ENCODE measurements at regions not wholly inside any gene's neighbourhood (a gene's known extent, or its start where the extent isn't known, plus 50 kb on each side); places are given as distances from the start of the nearest gene placed in this dataset.

DNA sequence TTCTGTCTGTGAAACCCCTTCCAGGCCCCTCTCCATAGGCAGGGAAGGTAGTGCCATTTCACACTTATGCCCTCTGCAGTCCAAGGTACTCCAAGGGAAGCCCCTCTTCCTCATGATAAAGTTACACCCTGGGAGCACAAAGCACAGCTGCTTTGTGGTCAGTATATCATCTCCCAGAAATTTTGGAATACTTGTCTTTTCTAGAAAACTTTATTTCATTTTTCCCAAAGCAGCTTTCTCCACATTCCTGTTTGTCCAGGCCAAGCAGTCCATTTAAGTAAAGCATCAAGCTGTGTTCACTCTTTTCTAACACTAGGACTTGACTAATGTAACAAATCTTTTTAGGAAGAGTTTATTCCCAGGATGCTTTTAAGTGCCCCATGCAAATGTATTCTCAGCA lies 371.8 kb upstream of the RGMB start:
- Histone ChIP-seq H3K9ac (ENCODE audit: low read length) (no peak overlapping the region), H3K4me1 (ENCODE audit: control insufficient read depth, insufficient read depth, low read length) (no peaks in the 10 kb centered on the region), H3K4me3 (ENCODE audit: low read depth, low read length) (no peak overlapping the region), H3K36me3 (ENCODE audit: control insufficient read depth, insufficient read depth, low read length) (no peaks in the 10 kb centered on the region), H3K27ac (ENCODE audit: low read depth, low read length) (no peak overlapping the region), H3K27me3 (ENCODE audit: control insufficient read depth, insufficient read depth, low read length) (no peaks in the 10 kb centered on the region), H3K9me3 (ENCODE audit: control insufficient read depth, insufficient read depth, low read depth, low read length) (no peaks in the 10 kb centered on the region)

DNA sequence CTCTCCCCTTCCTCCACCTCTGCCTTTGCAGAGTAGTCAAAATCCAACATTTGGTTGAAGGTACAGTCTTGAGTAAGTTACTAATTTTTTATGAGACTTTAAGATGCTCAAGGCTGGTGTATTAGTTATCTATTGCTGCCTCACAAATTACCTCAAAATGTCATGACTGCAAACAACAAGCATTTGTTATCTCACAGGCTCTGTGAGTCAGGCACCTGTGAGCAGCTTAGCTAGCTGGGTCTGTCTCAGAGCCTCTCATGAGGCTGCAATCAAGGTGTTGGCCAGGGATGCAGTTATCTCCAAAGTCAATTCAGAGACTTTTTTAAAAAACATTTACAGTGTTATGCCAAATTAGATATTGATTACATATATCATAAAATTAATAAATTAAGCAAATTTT lies 371.3 kb upstream of the RGMB start:
- Histone ChIP-seq H3K4me3 (ENCODE audit: low read depth, low read length) (no peak overlapping the region), H3K9me3 (ENCODE audit: control insufficient read depth, insufficient read depth, low read depth, low read length) (no peaks in the 10 kb centered on the region), H3K9ac (ENCODE audit: low read length) (no peak overlapping the region), H3K27ac (ENCODE audit: low read depth, low read length) (no peak overlapping the region), H3K36me3 (ENCODE audit: control insufficient read depth, insufficient read depth, low read length) (no peaks in the 10 kb centered on the region), H3K4me1 (ENCODE audit: control insufficient read depth, insufficient read depth, low read length) (no peaks in the 10 kb centered on the region), H3K27me3 (ENCODE audit: control insufficient read depth, insufficient read depth, low read length) (no peaks in the 10 kb centered on the region)

DNA sequence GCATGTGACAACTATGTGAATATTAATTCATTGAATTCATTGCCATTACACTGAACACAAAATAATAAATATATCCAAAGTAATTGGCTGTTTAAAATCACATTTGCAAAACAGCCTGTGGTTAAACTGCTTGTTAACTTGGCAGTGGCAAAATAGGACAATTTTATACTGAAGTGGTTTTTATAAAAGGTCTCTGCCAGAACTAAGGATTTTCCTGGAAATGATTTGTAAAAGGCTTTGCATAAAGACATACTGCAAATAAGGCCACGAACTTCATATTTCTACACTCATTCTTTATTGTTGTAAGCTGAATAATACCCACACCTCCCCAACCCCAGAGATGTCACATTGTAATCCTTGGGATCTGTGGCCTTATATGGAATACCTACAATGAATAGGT lies 370.3 kb upstream of the RGMB start:
- no peaks in the 10 kb centered on the region for H3K9me3 ChIP-seq (ENCODE audit: control insufficient read depth, insufficient read depth, low read depth, low read length)
- no peak overlapping the region for H3K27ac ChIP-seq (ENCODE audit: low read depth, low read length)
- no peaks in the 10 kb centered on the region for H3K4me1 ChIP-seq (ENCODE audit: control insufficient read depth, insufficient read depth, low read length)
- H3K4me3 ChIP-seq (ENCODE audit: low read depth, low read length), result no peak overlapping the region
- H3K9ac ChIP-seq (ENCODE audit: low read length), result no peak overlapping the region
- no peaks in the 10 kb centered on the region for H3K27me3 ChIP-seq (ENCODE audit: control insufficient read depth, insufficient read depth, low read length)
- H3K36me3 ChIP-seq (ENCODE audit: control insufficient read depth, insufficient read depth, low read length), result no peaks in the 10 kb centered on the region

DNA sequence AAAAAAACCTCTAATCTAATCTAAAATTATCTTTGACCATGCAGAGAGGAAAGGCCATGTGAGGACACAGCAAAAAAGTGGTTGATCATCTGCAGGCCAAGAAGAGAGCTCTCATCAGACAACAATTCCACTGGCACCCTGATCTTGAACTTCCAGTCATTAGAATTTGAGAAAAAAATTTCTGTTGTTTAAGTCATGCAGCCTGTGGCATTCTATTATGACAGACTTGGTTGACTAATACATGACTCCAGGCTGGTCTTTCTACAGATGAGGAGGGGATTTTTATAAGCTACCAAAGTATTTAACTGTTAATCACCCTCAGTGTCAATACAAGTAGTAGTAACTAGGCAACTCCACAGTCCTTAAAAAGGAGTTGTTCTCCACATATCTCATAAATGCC lies 358.5 kb upstream of the RGMB start:
- Histone ChIP-seq H3K27me3 (ENCODE audit: control insufficient read depth, insufficient read depth, low read length) (no peaks in the 10 kb centered on the region), H3K27ac (ENCODE audit: low read depth, low read length) (no peak overlapping the region), H3K4me1 (ENCODE audit: control insufficient read depth, insufficient read depth, low read length) (no peaks in the 10 kb centered on the region), H3K36me3 (ENCODE audit: control insufficient read depth, insufficient read depth, low read length) (no peaks in the 10 kb centered on the region), H3K9me3 (ENCODE audit: control insufficient read depth, insufficient read depth, low read depth, low read length) (no peaks in the 10 kb centered on the region), H3K4me3 (ENCODE audit: low read depth, low read length) (no peak overlapping the region), H3K9ac (ENCODE audit: low read length) (no peak overlapping the region)

DNA sequence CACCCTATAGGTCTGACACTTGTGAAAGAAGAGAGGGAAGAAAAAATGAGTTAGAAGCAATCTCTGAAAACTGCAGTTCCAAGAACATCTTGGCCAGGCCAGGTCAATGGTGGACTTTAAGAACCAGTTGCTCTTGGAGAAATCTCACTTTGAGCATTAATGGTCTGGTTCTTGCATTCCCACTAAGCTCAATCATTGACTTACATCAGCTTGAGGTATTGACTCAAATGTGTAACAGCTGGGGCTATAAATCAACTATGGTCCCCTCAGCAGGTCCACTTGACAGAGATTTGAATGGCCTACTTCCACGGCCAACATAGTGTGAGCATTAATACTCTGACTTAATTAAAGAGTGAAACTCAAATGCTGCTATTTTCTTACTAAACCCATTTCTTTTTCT lies 357.8 kb upstream of the RGMB start:
- Histone ChIP-seq H3K27me3 (ENCODE audit: control insufficient read depth, insufficient read depth, low read length) (no peaks in the 10 kb centered on the region), H3K9ac (ENCODE audit: low read length) (no peak overlapping the region), H3K4me3 (ENCODE audit: low read depth, low read length) (no peak overlapping the region), H3K9me3 (ENCODE audit: control insufficient read depth, insufficient read depth, low read depth, low read length) (no peaks in the 10 kb centered on the region), H3K4me1 (ENCODE audit: control insufficient read depth, insufficient read depth, low read length) (no peaks in the 10 kb centered on the region), H3K27ac (ENCODE audit: low read depth, low read length) (no peak overlapping the region), H3K36me3 (ENCODE audit: control insufficient read depth, insufficient read depth, low read length) (no peaks in the 10 kb centered on the region)

DNA sequence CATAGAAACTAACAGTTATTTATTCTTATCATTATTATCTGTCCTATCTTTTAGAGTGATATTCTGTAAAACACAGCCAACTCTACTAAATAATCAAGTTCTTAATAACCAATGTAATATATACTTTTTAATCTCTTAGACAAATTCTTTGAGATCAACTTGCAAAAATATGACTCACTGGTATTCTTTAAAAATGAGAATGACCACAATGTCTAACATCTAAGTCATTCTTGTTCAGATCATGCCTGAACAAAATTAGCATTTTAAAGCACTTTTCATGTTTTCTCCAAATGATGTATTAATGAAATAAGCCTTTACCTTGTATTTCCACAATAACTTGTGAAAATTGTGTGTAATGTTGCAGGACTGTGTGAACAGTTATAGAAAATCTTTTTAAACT lies 356.9 kb upstream of the RGMB start:
- Histone ChIP-seq H3K4me3 (ENCODE audit: low read depth, low read length) (no peak overlapping the region), H3K27ac (ENCODE audit: low read depth, low read length) (no peak overlapping the region), H3K9me3 (ENCODE audit: control insufficient read depth, insufficient read depth, low read depth, low read length) (no peaks in the 10 kb centered on the region), H3K36me3 (ENCODE audit: control insufficient read depth, insufficient read depth, low read length) (no peaks in the 10 kb centered on the region), H3K9ac (ENCODE audit: low read length) (no peak overlapping the region), H3K4me1 (ENCODE audit: control insufficient read depth, insufficient read depth, low read length) (no peaks in the 10 kb centered on the region), H3K27me3 (ENCODE audit: control insufficient read depth, insufficient read depth, low read length) (no peaks in the 10 kb centered on the region)

DNA sequence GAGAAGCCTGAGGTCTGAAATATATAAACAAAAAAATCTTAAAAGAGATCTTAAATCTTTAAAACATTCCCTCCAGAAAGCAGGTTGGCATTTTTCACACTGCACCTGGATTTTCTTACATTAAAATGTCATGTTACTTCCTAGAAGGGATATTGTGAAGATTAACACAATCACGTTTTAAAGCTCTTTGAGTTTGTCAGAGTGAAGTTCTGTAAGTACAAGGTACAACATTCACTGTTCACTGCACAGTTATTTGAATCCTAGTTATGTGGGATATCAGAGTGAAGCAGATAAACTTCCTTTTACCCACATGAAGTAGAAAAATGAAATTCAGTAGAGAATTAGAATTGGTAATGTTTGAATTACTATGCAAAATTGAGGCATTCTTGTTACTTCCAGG lies 353.6 kb upstream of the RGMB start:
- Histone ChIP-seq H3K9me3 (ENCODE audit: control insufficient read depth, insufficient read depth, low read depth, low read length) (peaks cover 3% of the 10 kb centered on the region; the same call in 1 of the 2 replicates), H3K4me1 (ENCODE audit: control insufficient read depth, insufficient read depth, low read length) (no peaks in the 10 kb centered on the region), H3K9ac (ENCODE audit: low read length) (no peak overlapping the region), H3K36me3 (ENCODE audit: control insufficient read depth, insufficient read depth, low read length) (no peaks in the 10 kb centered on the region), H3K4me3 (ENCODE audit: low read depth, low read length) (no peak overlapping the region), H3K27me3 (ENCODE audit: control insufficient read depth, insufficient read depth, low read length) (no peaks in the 10 kb centered on the region), H3K27ac (ENCODE audit: low read depth, low read length) (no peak overlapping the region)

DNA sequence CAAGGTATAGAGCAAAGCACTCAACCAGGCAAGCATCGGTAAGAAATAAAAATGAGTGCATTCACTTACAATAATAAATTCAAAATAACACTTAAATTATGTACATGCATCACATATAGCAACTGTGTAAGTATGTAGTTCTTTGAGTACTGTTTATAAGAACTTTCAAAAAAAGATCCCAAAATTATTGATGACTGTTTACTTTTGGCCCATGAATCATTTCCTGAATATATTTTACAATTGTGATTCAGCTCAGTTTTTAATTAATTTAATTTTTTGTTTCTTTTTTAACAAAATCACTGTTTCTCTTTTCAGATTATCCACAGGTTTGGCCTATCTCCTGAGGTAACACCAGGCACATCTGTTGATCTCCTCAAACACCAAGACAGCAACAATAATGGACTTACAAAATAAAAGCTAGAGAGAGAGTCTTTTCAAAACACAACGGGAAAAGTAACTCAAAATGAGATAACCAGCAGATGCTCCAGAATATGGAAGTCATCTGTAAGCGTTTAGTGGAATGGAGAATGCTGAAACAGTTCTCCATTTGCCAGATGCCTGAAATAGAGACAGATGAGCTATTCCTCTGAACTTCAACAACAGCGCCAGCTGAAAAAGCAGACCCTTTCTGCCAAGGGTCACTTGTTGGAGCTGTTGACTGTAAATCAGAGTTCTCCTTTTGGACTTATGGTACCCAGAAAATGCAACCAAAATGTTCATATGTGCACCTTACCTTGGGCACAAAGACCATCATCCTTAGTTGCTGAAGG lies 348.6 kb upstream of the RGMB start:
- Histone ChIP-seq H3K27ac (ENCODE audit: low read depth, low read length) (no peak overlapping the region), H3K9ac (ENCODE audit: low read length) (no peak overlapping the region), H3K36me3 (ENCODE audit: control insufficient read depth, insufficient read depth, low read length) (no peaks in the 10 kb centered on the region), H3K4me1 (ENCODE audit: control insufficient read depth, insufficient read depth, low read length) (no peaks in the 10 kb centered on the region; the same call in 1 of the 2 replicates), H3K27me3 (ENCODE audit: control insufficient read depth, insufficient read depth, low read length) (no peaks in the 10 kb centered on the region), H3K4me3 (ENCODE audit: low read depth, low read length) (no peak overlapping the region), H3K9me3 (ENCODE audit: control insufficient read depth, insufficient read depth, low read depth, low read length) (peaks cover 3% of the 10 kb centered on the region; the same call in 1 of the 2 replicates)

DNA sequence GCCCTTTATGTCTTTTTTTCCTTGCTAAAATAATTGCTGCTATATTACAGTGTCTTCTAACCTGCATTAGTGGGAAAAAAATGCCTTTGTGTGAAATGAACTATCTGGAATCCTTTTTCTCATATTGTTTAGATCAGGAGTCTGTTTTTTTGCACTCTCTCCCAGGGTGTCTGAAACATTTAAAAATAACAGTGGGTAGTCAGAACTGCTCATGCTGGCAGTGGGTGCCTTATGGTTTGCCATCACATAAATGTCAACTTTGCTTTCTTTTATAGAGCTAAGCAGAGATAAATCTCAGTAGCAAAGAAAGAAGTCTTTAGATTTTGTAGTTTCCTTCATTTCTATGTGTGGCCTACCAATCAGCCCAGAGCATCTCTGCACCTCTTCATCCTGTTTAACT lies 347.8 kb upstream of the RGMB start:
- Histone ChIP-seq H3K9ac (ENCODE audit: low read length) (no peak overlapping the region), H3K36me3 (ENCODE audit: control insufficient read depth, insufficient read depth, low read length) (no peaks in the 10 kb centered on the region), H3K27ac (ENCODE audit: low read depth, low read length) (no peak overlapping the region)

DNA sequence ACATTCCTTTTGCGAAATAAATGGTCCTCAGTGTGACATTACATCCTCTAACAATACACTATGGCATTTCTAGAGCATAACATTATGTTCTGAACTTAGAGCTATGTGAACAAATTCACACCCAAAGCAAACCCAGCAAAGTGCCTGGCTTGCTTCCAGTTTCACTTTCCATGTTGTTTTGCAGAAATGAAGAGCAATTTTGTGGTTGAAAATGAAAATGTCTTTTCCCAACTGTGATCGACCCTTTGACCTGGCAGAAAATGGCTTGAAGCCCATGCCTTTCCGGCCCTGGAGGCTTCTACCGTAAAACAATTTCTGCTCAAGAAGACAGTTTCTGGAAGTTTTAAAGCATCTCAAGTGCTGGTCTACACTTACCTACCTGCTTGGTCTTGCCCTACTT lies 344.7 kb upstream of the RGMB start:
- Histone ChIP-seq H3K4me1 (ENCODE audit: control insufficient read depth, insufficient read depth, low read length) (peaks cover 20% of the 10 kb centered on the region), H3K9me3 (ENCODE audit: control insufficient read depth, insufficient read depth, low read depth, low read length) (no peaks in the 10 kb centered on the region), H3K27me3 (ENCODE audit: control insufficient read depth, insufficient read depth, low read length) (no peaks in the 10 kb centered on the region), H3K4me3 (ENCODE audit: low read depth, low read length) (no peak overlapping the region), H3K36me3 (ENCODE audit: control insufficient read depth, insufficient read depth, low read length) (no peaks in the 10 kb centered on the region), H3K27ac (ENCODE audit: low read depth, low read length) (no peak overlapping the region), H3K9ac (ENCODE audit: low read length) (no peak overlapping the region)

More for the DNA sequence above, 347.8 kb upstream of the RGMB start:
- Histone ChIP-seq H3K4me1 (ENCODE audit: control insufficient read depth, insufficient read depth, low read length) (no peaks in the 10 kb centered on the region; the same call in 1 of the 2 replicates), H3K4me3 (ENCODE audit: low read depth, low read length) (no peak overlapping the region), H3K27me3 (ENCODE audit: control insufficient read depth, insufficient read depth, low read length) (no peaks in the 10 kb centered on the region), H3K9me3 (ENCODE audit: control insufficient read depth, insufficient read depth, low read depth, low read length) (peaks cover 3% of the 10 kb centered on the region; the same call in 1 of the 2 replicates)

DNA sequence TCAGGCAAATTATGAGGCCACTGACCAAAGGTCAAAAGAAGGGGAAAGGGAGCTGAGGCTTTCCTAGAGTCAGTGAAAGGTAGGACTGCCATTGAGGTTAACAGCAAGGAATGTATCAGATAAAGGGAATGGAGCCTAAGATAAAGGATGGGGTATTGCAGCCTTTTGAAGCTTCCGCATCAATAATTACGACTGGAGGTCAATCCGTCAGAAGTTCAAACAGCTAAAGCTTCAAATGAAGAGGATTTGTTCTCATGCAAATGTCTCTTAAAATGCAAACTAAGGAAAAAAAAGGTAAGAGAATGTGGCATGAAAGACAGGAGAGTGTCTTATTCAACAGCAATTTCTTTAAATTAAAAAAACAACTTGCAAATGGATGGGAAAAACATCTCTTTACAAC lies 341.1 kb upstream of the RGMB start:
- Histone ChIP-seq H3K27ac (ENCODE audit: low read depth, low read length) (peak overlapping the region; percentile 15; the same call in 1 of the 2 replicates), H3K9ac (ENCODE audit: low read length) (peak overlapping the region; percentile 10), H3K4me3 (ENCODE audit: low read depth, low read length) (peak overlapping the region; percentile 16; the same call in 1 of the 2 replicates), H3K9me3 (ENCODE audit: control insufficient read depth, insufficient read depth, low read depth, low read length) (peaks cover 21% of the 10 kb centered on the region), H3K27me3 (ENCODE audit: control insufficient read depth, insufficient read depth, low read length) (no peaks in the 10 kb centered on the region), H3K36me3 (ENCODE audit: control insufficient read depth, insufficient read depth, low read length) (no peaks in the 10 kb centered on the region), H3K4me1 (ENCODE audit: control insufficient read depth, insufficient read depth, low read length) (peaks cover 20% of the 10 kb centered on the region)

All from HUES6 (cell line).